ENCODE measurements at regions not wholly inside any gene's neighbourhood (a gene's known extent, or its start where the extent isn't known, plus 50 kb on each side); places are given as distances from the start of the nearest gene placed in this dataset.
"Not testable (repeated sequence)": the region's sequence is repeated elsewhere in the genome, so short reads cannot be mapped to it uniquely, and the experiment has no call there.

DNA sequence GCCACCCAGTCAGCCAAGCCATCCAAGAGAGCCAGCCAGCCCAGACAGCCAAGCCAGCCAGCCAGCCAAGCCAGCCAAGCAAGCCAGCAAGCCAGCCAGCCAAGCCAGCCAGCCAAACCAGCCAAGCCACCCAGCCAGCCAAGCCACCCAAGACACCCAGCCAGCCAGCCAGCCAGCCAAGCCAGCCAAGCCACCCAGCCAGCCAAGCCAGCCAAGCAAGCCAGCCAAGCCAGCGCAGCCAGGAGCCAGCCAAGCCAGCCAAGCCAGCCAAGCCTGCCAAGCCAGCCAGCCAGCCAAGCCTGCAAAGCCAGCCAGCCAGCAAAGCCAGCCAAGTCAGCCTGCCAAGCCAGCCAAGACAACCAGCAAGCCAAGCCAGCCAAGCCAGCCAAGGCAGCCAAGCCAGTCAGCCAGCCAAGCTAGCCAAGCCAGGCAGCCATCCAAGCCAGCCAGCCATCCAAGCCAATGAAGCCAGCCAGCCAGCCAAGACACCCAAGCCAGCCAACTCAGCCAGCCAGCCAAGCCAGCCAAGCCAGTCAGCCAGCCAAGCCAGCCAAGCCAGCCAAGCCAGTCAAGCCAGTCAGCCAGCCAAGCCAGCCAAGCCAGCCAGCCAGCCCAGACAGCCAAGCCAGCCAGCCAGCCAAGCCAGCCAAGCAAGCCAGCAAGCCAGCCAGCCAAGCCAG, 332.2 kb upstream of the PLGLB2 start:
- H3K27me3 ChIP-seq (replicated peaks in 2 of 5; ENCODE audit: control insufficient read depth in 4 of 5, insufficient read depth in 5 of 5, low read length in 4 of 5); POLR2A ChIA-PET; CTCF ChIA-PET; H3K4me1 ChIP-seq (ENCODE audit: control extremely low read depth in 1 of 4, control insufficient read depth in 4 of 4, insufficient read depth in 4 of 4, low read length in 3 of 4); H3K9me3 ChIP-seq (ENCODE audit: control extremely low read depth in 1 of 5, control insufficient read depth in 4 of 5, insufficient read depth in 2 of 5, low read depth in 1 of 5, low read length in 4 of 5); H3K4me3 ChIP-seq (ENCODE audit: control insufficient read depth in 1 of 7, extremely low read depth in 1 of 7, insufficient read depth in 4 of 7, low read depth in 2 of 7, low read length in 6 of 7); DNase-seq; H3K27ac ChIP-seq (ENCODE audit: insufficient read depth in 1 of 2, low read depth in 1 of 2, low read length in 2 of 2, poor library complexity in 1 of 2, severe bottlenecking in 2 of 2); H3K36me3 ChIP-seq (ENCODE audit: control insufficient read depth in 4 of 4, insufficient read depth in 4 of 4, low read length in 3 of 4): not testable (repeated sequence)
- WGBS (ENCODE audit: insufficient coverage) = 20% methylated on average over 1 of the region's 1 CpG

DNA sequence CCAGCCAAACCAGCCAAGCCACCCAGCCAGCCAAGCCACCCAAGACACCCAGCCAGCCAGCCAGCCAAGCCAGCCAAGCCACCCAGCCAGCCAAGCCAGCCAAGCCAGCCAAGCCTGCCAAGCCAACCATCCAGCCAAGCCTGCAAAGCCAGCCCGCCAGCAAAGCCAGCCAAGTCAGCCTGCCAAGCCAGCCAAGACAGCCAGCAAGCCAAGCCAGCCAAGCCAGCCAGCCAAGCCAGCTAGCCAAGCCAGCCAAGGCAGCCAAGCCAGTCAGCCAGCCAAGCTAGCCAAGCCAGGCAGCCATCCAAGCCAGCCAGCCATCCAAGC, 331.7 kb upstream of the PLGLB2 start:
- H3K4me1 ChIP-seq (ENCODE audit: control extremely low read depth in 1 of 4, control insufficient read depth in 4 of 4, insufficient read depth in 4 of 4, low read length in 3 of 4); H3K27me3 ChIP-seq (replicated peaks in 2 of 5; ENCODE audit: control insufficient read depth in 4 of 5, insufficient read depth in 5 of 5, low read length in 4 of 5); POLR2A ChIA-PET; H3K9me3 ChIP-seq (ENCODE audit: control extremely low read depth in 1 of 5, control insufficient read depth in 4 of 5, insufficient read depth in 2 of 5, low read depth in 1 of 5, low read length in 4 of 5); H3K27ac ChIP-seq (ENCODE audit: insufficient read depth in 1 of 2, low read depth in 1 of 2, low read length in 2 of 2, poor library complexity in 1 of 2, severe bottlenecking in 2 of 2); DNase-seq; H3K36me3 ChIP-seq (ENCODE audit: control insufficient read depth in 4 of 4, insufficient read depth in 4 of 4, low read length in 3 of 4); CTCF ChIA-PET; H3K4me3 ChIP-seq (ENCODE audit: control insufficient read depth in 1 of 7, extremely low read depth in 1 of 7, insufficient read depth in 4 of 7, low read depth in 2 of 7, low read length in 6 of 7): not testable (repeated sequence)
- WGBS (ENCODE audit: insufficient coverage) = 100% methylated on average over 1 of the region's 1 CpG

DNA sequence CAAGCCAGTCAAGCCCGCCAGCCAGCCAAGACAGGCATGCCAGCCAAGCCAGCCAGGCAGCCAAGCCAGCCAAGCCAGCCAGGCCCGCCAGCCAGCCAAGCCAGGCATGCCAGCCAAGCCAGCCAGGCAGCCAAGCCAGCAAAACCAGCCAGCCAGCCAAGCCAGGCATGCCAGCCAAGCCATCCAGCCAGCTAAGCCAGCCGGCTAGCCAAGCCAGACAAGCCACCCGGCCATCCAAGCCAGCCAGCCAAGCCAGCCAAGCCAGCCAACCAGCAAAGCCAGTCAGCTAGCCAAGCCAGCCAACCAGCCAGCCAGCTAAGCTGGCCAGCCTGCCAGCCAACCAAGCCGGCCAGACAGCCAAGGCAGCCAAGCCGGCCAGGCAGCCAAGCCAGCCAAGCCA, 330.7 kb upstream of the PLGLB2 start:
- H3K27me3 ChIP-seq (replicated peaks in 2 of 5; ENCODE audit: control insufficient read depth in 4 of 5, insufficient read depth in 5 of 5, low read length in 4 of 5); H3K36me3 ChIP-seq (ENCODE audit: control insufficient read depth in 4 of 4, insufficient read depth in 4 of 4, low read length in 3 of 4); H3K4me1 ChIP-seq (ENCODE audit: control extremely low read depth in 1 of 4, control insufficient read depth in 4 of 4, insufficient read depth in 4 of 4, low read length in 3 of 4); DNase-seq; POLR2A ChIA-PET; H3K27ac ChIP-seq (ENCODE audit: insufficient read depth in 1 of 2, low read depth in 1 of 2, low read length in 2 of 2, poor library complexity in 1 of 2, severe bottlenecking in 2 of 2); CTCF ChIA-PET; H3K4me3 ChIP-seq (ENCODE audit: control insufficient read depth in 1 of 7, extremely low read depth in 1 of 7, insufficient read depth in 4 of 7, low read depth in 2 of 7, low read length in 6 of 7); H3K9me3 ChIP-seq (ENCODE audit: control extremely low read depth in 1 of 5, control insufficient read depth in 4 of 5, insufficient read depth in 2 of 5, low read depth in 1 of 5, low read length in 4 of 5): not testable (repeated sequence)
- WGBS (ENCODE audit: insufficient coverage) = no CpG with 5 or more reads among the region's 6 CpGs

- H3K4me3 ChIP-seq (ENCODE audit: control insufficient read depth in 1 of 7, extremely low read depth in 1 of 7, insufficient read depth in 4 of 7, low read depth in 2 of 7, low read length in 6 of 7); CTCF ChIA-PET; H3K9me3 ChIP-seq (ENCODE audit: control extremely low read depth in 1 of 5, control insufficient read depth in 4 of 5, insufficient read depth in 2 of 5, low read depth in 1 of 5, low read length in 4 of 5); H3K4me1 ChIP-seq (ENCODE audit: control extremely low read depth in 1 of 4, control insufficient read depth in 4 of 4, insufficient read depth in 4 of 4, low read length in 3 of 4); H3K36me3 ChIP-seq (ENCODE audit: control insufficient read depth in 4 of 4, insufficient read depth in 4 of 4, low read length in 3 of 4); POLR2A ChIA-PET; H3K27ac ChIP-seq (ENCODE audit: insufficient read depth in 1 of 2, low read depth in 1 of 2, low read length in 2 of 2, poor library complexity in 1 of 2, severe bottlenecking in 2 of 2); DNase-seq; H3K27me3 ChIP-seq (replicated peaks in 2 of 5; ENCODE audit: control insufficient read depth in 4 of 5, insufficient read depth in 5 of 5, low read length in 4 of 5): not testable (repeated sequence)
- no CpG with 5 or more reads among the region's 3 CpGs for WGBS (ENCODE audit: insufficient coverage)
These were observed 329.9 kb upstream of the PLGLB2 start for GRCh38 chr2:87417742-87418567.

- H3K4me1 ChIP-seq (ENCODE audit: control extremely low read depth in 1 of 4, control insufficient read depth in 4 of 4, insufficient read depth in 4 of 4, low read length in 3 of 4); CTCF ChIA-PET; H3K36me3 ChIP-seq (ENCODE audit: control insufficient read depth in 4 of 4, insufficient read depth in 4 of 4, low read length in 3 of 4); POLR2A ChIA-PET; H3K27me3 ChIP-seq (replicated peaks in 2 of 5; ENCODE audit: control insufficient read depth in 4 of 5, insufficient read depth in 5 of 5, low read length in 4 of 5); H3K27ac ChIP-seq (ENCODE audit: insufficient read depth in 1 of 2, low read depth in 1 of 2, low read length in 2 of 2, poor library complexity in 1 of 2, severe bottlenecking in 2 of 2); DNase-seq; H3K9me3 ChIP-seq (ENCODE audit: control extremely low read depth in 1 of 5, control insufficient read depth in 4 of 5, insufficient read depth in 2 of 5, low read depth in 1 of 5, low read length in 4 of 5); H3K4me3 ChIP-seq (ENCODE audit: control insufficient read depth in 1 of 7, extremely low read depth in 1 of 7, insufficient read depth in 4 of 7, low read depth in 2 of 7, low read length in 6 of 7): not testable (repeated sequence)
- WGBS (ENCODE audit: insufficient coverage) = 100% methylated on average over 2 of the region's 9 CpGs
These were observed 328.8 kb upstream of the PLGLB2 start for GRCh38 chr2:87418823-87419822.

DNA sequence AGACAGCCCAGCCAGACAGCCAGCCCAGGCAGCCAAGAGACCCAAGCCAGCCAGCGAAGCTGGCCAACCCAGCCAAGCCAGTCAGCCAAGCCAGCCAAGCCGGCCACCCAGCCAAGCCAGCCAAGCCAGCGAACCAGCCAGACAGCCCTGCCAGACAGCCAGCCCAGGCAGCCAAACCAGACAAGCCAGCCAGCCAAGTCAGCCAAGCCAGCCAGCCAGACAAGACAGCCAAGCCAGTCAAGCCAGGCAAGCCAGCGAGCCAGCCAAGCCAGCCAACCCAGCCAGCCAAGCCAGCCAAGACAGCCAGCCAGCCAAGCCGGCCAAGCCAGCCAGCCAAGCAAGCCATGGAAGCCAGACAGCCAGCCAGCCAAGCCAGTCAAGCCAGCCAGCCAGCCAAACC, 327.9 kb upstream of the PLGLB2 start:
- H3K27ac ChIP-seq (ENCODE audit: insufficient read depth in 1 of 2, low read depth in 1 of 2, low read length in 2 of 2, poor library complexity in 1 of 2, severe bottlenecking in 2 of 2); H3K27me3 ChIP-seq (replicated peaks in 2 of 5; ENCODE audit: control insufficient read depth in 4 of 5, insufficient read depth in 5 of 5, low read length in 4 of 5); POLR2A ChIA-PET; H3K9me3 ChIP-seq (ENCODE audit: control extremely low read depth in 1 of 5, control insufficient read depth in 4 of 5, insufficient read depth in 2 of 5, low read depth in 1 of 5, low read length in 4 of 5); H3K36me3 ChIP-seq (ENCODE audit: control insufficient read depth in 4 of 4, insufficient read depth in 4 of 4, low read length in 3 of 4); DNase-seq; CTCF ChIA-PET; H3K4me1 ChIP-seq (ENCODE audit: control extremely low read depth in 1 of 4, control insufficient read depth in 4 of 4, insufficient read depth in 4 of 4, low read length in 3 of 4); H3K4me3 ChIP-seq (ENCODE audit: control insufficient read depth in 1 of 7, extremely low read depth in 1 of 7, insufficient read depth in 4 of 7, low read depth in 2 of 7, low read length in 6 of 7): not testable (repeated sequence)
- WGBS (ENCODE audit: insufficient coverage) = no CpG with 5 or more reads among the region's 5 CpGs

GRCh38 chr2:87420954-87421353, 326.9 kb upstream of the PLGLB2 start:
- H3K4me3 ChIP-seq (ENCODE audit: control insufficient read depth in 1 of 7, extremely low read depth in 1 of 7, insufficient read depth in 4 of 7, low read depth in 2 of 7, low read length in 6 of 7); CTCF ChIA-PET; H3K9me3 ChIP-seq (ENCODE audit: control extremely low read depth in 1 of 5, control insufficient read depth in 4 of 5, insufficient read depth in 2 of 5, low read depth in 1 of 5, low read length in 4 of 5); H3K36me3 ChIP-seq (ENCODE audit: control insufficient read depth in 4 of 4, insufficient read depth in 4 of 4, low read length in 3 of 4); H3K27me3 ChIP-seq (replicated peaks in 2 of 5; ENCODE audit: control insufficient read depth in 4 of 5, insufficient read depth in 5 of 5, low read length in 4 of 5); H3K4me1 ChIP-seq (ENCODE audit: control extremely low read depth in 1 of 4, control insufficient read depth in 4 of 4, insufficient read depth in 4 of 4, low read length in 3 of 4); DNase-seq; H3K27ac ChIP-seq (ENCODE audit: insufficient read depth in 1 of 2, low read depth in 1 of 2, low read length in 2 of 2, poor library complexity in 1 of 2, severe bottlenecking in 2 of 2); POLR2A ChIA-PET: not testable (repeated sequence)
- WGBS (ENCODE audit: insufficient coverage) = 100% methylated on average over 1 of the region's 4 CpGs
